ENCODE measurements at regions not wholly inside any gene's neighbourhood (a gene's known extent, or its start where the extent isn't known, plus 50 kb on each side); places are given as distances from the start of the nearest gene placed in this dataset.

GRCh38 chr4:164484551-164484950 lies 269.4 kb upstream of the SMIM31 start:
- no peaks in the 10 kb centered on the region for H3K36me3 Mint-ChIP-seq
- peaks cover 10 to 11% of the 10 kb centered on the region in 2 donors for H3K9me3 Mint-ChIP-seq
- H3K27ac ChIP-seq (ENCODE audit: low read length) = no peak overlapping the region
- no peaks in the 10 kb centered on the region for H3K27me3 Mint-ChIP-seq (ENCODE audit: low read depth in 2 of 2)
- H3K27ac Mint-ChIP-seq = no peak overlapping the region
- no peak overlapping the region for H3K4me3 ChIP-seq (ENCODE audit: low read length)
- TF ChIP-seq CTCF (IDR thresholded peaks at IDR 0.05) = no peak
- no peaks in the 10 kb centered on the region for H3K4me1 ChIP-seq (ENCODE audit: control insufficient read depth, insufficient read depth, low read length)
- DNase-seq (no peak), ATAC-seq (no peak)
- H3K36me3 ChIP-seq (ENCODE audit: control insufficient read depth, insufficient read depth, low read length) = no peaks in the 10 kb centered on the region
- H3K4me1 Mint-ChIP-seq = no peaks in the 10 kb centered on the region
- no CpG with 5 or more reads among the region's 1 CpG for WGBS (ENCODE audit: insufficient coverage)
- H3K27me3 ChIP-seq (ENCODE audit: control insufficient read depth, insufficient read depth, low read length) = no peaks in the 10 kb centered on the region
- no peaks in the 10 kb centered on the region for H3K9me3 ChIP-seq (ENCODE audit: control insufficient read depth, insufficient read depth, low read length)
- intact Hi-C loops (cut with micrococcal nuclease) = no loop called here
- H3K4me3 Mint-ChIP-seq = no peak overlapping the region

GRCh38 chr4:164485136-164485535 lies 268.8 kb upstream of the SMIM31 start:
- no peak for ATAC-seq
- H3K4me1 ChIP-seq (ENCODE audit: control insufficient read depth, insufficient read depth, low read length) = no peaks in the 10 kb centered on the region
- intact Hi-C loops (cut with micrococcal nuclease) = no loop called here
- H3K27ac ChIP-seq (ENCODE audit: low read length) = no peak overlapping the region
- 75% methylated on average over 1 of the region's 1 CpG for WGBS (ENCODE audit: insufficient coverage)
- no peak for TF ChIP-seq CTCF (IDR thresholded peaks at IDR 0.05)
- H3K36me3 ChIP-seq (ENCODE audit: control insufficient read depth, insufficient read depth, low read length) = no peaks in the 10 kb centered on the region
- Mint-ChIP-seq H3K4me3 (no peak overlapping the region), H3K36me3 (no peaks in the 10 kb centered on the region), H3K9me3 (peaks cover 8% of the 10 kb centered on the region in 2 donors), H3K27me3 (ENCODE audit: low read depth in 2 of 2) (no peaks in the 10 kb centered on the region), H3K27ac (no peak overlapping the region), H3K4me1 (no peaks in the 10 kb centered on the region)
- no peaks in the 10 kb centered on the region for H3K27me3 ChIP-seq (ENCODE audit: control insufficient read depth, insufficient read depth, low read length)
- H3K9me3 ChIP-seq (ENCODE audit: control insufficient read depth, insufficient read depth, low read length) = no peaks in the 10 kb centered on the region
- no peak overlapping the region for H3K4me3 ChIP-seq (ENCODE audit: low read length)
- DNase-seq = no peak

GRCh38 chr4:164488114-164488513 lies 265.8 kb upstream of the SMIM31 start:
- no peak for TF ChIP-seq CTCF (IDR thresholded peaks at IDR 0.05)
- Histone ChIP-seq H3K9me3 (ENCODE audit: control insufficient read depth, insufficient read depth, low read length) (no peaks in the 10 kb centered on the region), H3K36me3 (ENCODE audit: control insufficient read depth, insufficient read depth, low read length) (no peaks in the 10 kb centered on the region), H3K27ac (ENCODE audit: low read length) (no peak overlapping the region), H3K4me1 (ENCODE audit: control insufficient read depth, insufficient read depth, low read length) (no peaks in the 10 kb centered on the region), H3K27me3 (ENCODE audit: control insufficient read depth, insufficient read depth, low read length) (no peaks in the 10 kb centered on the region), H3K4me3 (ENCODE audit: low read length) (no peak overlapping the region)
- WGBS (ENCODE audit: insufficient coverage) = 48% methylated on average over 2 of the region's 3 CpGs
- Mint-ChIP-seq H3K27me3 (ENCODE audit: low read depth in 2 of 2) (no peaks in the 10 kb centered on the region), H3K36me3 (no peaks in the 10 kb centered on the region), H3K9me3 (peaks cover 4 to 10% of the 10 kb centered on the region in 2 donors), H3K4me1 (no peaks in the 10 kb centered on the region), H3K4me3 (no peak overlapping the region), H3K27ac (no peak overlapping the region)
- intact Hi-C loops (cut with micrococcal nuclease) = no loop called here
- no peak for ATAC-seq
- no peak for DNase-seq

GRCh38 chr4:164501074-164501473 lies 252.9 kb upstream of the SMIM31 start:
- no peaks in the 10 kb centered on the region for H3K4me1 ChIP-seq (ENCODE audit: control insufficient read depth, insufficient read depth, low read length)
- intact Hi-C loops (cut with micrococcal nuclease) = no loop called here
- no peaks in the 10 kb centered on the region for H3K36me3 ChIP-seq (ENCODE audit: control insufficient read depth, insufficient read depth, low read length)
- no peaks in the 10 kb centered on the region for H3K27me3 ChIP-seq (ENCODE audit: control insufficient read depth, insufficient read depth, low read length)
- no peak for ATAC-seq
- no peaks in the 10 kb centered on the region for H3K4me1 Mint-ChIP-seq
- H3K27ac ChIP-seq (ENCODE audit: low read length) = no peak overlapping the region
- no peak overlapping the region for H3K4me3 Mint-ChIP-seq
- H3K9me3 Mint-ChIP-seq = peaks cover 0 to 8% of the 10 kb centered on the region in 2 donors
- H3K9me3 ChIP-seq (ENCODE audit: control insufficient read depth, insufficient read depth, low read length) = no peaks in the 10 kb centered on the region
- no peaks in the 10 kb centered on the region for H3K27me3 Mint-ChIP-seq (ENCODE audit: low read depth in 2 of 2)
- TF ChIP-seq CTCF (IDR thresholded peaks at IDR 0.05) = no peak
- DNase-seq = no peak
- no peaks in the 10 kb centered on the region for H3K36me3 Mint-ChIP-seq
- no peak overlapping the region for H3K27ac Mint-ChIP-seq
- no peak overlapping the region for H3K4me3 ChIP-seq (ENCODE audit: low read length)

All from natural killer cell (primary cell).